PFSK-1 (cell line): ENCODE measurements at regions not wholly inside any gene's neighbourhood (a gene's known extent, or its start where the extent isn't known, plus 50 kb on each side); places are given as distances from the start of the nearest gene placed in this dataset.

Experiments used
- FOXP2 ChIP-seq: optimal IDR thresholded peaks from 2 replicates; pipeline ENCODE3; 2011; ENCODE audit warnings: borderline replicate concordance, control low read depth, inconsistent platforms; ENCODE audit not compliant: insufficient read depth; ENCODE audit errors: extremely low read length, extremely low read depth
- POLR2AphosphoS5 ChIP-seq: IDR thresholded peaks from 2 replicates; pipeline ENCODE4 v1.6.1; 2012; ENCODE audit warnings: low read depth, mild to moderate bottlenecking, control low read depth, low read length, moderate library complexity
- SIN3A ChIP-seq: IDR thresholded peaks from 2 replicates; pipeline ENCODE4 v1.6.1; 2012; ENCODE audit warnings: mild to moderate bottlenecking, low read length, moderate library complexity, borderline replicate concordance; ENCODE audit not compliant: insufficient read depth
- TAF1 ChIP-seq: IDR thresholded peaks from 2 replicates; pipeline ENCODE4 v1.6.1; 2012; ENCODE audit warnings: low read length, control low read depth, borderline replicate concordance; ENCODE audit not compliant: insufficient read depth
- TF ChIP-seq, protein P1 (sequence below), 2 experiments: IDR thresholded peaks; 2 replicates each; pipeline versions ENCODE4 v1.6.1 to v1.8.0; 2011 to 2012; ENCODE audit warnings: low read depth in 2 of 2, low read length in 2 of 2, control low read depth in 1 of 2, inconsistent platforms in 1 of 2, mild to moderate bottlenecking in 1 of 2, moderate library complexity in 1 of 2; ENCODE audit not compliant: insufficient read depth in 1 of 2

DNA sequence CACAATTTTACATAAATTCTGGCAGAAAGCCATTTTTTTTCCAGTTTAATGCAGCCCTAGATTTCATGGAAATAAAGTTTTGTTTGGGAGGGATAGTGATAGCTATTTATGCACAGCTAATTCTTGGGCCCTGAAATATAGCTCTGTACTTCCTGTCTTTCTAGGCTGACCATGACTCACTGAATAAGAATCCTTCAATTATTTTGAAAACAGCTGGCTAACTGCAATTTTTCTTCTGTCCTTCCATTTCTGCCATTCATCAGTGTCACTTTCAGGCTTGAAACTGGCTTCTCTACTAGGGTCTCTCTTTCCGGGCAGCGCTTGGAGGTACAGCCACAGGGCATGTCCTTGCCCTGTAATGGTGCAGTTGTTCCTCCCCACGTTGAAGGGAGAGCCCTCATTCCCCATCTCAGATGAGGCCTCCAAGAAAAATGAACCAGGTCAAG is 97.1 kb upstream of the TMEM178A start:
- TF ChIP-seq TAF1 (no peak), FOXP2 (no peak), POLR2AphosphoS5 (no peak), SIN3A (no peak)
- TF ChIP-seq, protein P1, sequence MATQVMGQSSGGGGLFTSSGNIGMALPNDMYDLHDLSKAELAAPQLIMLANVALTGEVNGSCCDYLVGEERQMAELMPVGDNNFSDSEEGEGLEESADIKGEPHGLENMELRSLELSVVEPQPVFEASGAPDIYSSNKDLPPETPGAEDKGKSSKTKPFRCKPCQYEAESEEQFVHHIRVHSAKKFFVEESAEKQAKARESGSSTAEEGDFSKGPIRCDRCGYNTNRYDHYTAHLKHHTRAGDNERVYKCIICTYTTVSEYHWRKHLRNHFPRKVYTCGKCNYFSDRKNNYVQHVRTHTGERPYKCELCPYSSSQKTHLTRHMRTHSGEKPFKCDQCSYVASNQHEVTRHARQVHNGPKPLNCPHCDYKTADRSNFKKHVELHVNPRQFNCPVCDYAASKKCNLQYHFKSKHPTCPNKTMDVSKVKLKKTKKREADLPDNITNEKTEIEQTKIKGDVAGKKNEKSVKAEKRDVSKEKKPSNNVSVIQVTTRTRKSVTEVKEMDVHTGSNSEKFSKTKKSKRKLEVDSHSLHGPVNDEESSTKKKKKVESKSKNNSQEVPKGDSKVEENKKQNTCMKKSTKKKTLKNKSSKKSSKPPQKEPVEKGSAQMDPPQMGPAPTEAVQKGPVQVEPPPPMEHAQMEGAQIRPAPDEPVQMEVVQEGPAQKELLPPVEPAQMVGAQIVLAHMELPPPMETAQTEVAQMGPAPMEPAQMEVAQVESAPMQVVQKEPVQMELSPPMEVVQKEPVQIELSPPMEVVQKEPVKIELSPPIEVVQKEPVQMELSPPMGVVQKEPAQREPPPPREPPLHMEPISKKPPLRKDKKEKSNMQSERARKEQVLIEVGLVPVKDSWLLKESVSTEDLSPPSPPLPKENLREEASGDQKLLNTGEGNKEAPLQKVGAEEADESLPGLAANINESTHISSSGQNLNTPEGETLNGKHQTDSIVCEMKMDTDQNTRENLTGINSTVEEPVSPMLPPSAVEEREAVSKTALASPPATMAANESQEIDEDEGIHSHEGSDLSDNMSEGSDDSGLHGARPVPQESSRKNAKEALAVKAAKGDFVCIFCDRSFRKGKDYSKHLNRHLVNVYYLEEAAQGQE (IDR thresholded peaks at IDR 0.05; ENCODE audit: insufficient read depth in 1 of 2, low read depth in 2 of 2, low read length in 2 of 2), result no peak

DNA sequence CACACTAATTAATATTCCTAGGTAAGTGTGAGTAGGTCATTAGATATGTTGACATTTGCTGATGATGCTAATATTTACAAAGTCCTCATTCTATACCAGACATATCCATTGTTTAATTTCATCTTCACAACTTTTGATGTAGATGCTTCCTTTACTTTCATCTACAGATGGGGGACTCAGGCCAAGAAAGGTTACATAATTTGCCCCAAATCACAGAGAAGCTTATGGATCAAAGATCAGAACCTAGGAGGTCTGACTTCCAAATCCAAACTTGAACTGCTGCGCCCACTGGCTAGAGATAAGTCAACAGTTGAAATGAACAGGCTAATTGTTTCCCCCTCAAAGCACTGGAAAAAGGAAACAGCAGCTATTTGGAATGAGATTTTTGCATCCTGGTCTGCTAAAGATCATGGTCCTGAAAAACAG is 95.6 kb upstream of the TMEM178A start:
- TF ChIP-seq POLR2AphosphoS5, result no peak
- TF ChIP-seq, protein P1 (IDR thresholded peaks at IDR 0.05; ENCODE audit: insufficient read depth in 1 of 2, low read depth in 2 of 2, low read length in 2 of 2), result no peak
- TF ChIP-seq FOXP2, result no peak
- no peak for TF ChIP-seq SIN3A
- no peak for TF ChIP-seq TAF1

DNA sequence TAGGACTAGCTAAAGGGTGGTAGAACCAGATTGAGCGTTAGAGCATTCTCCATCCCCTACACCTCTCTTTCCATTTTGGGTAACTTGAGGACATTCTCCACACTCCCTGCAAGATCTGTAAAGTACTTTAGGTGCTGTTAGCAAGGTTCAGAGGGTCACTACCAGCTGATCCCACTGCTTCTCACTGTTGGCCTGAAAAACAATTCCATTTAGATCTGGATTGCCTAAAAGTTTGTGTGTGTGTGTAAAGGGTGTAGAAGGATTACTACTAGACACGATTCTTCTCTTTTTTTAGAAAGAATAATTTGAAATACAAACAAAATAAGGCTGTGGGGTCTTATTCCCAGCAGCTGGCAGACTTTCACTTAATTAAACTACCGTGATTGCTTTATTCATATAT is 95.1 kb upstream of the TMEM178A start:
- no peak for TF ChIP-seq TAF1
- TF ChIP-seq, protein P1 (IDR thresholded peaks at IDR 0.05; ENCODE audit: insufficient read depth in 1 of 2, low read depth in 2 of 2, low read length in 2 of 2), result no peak
- TF ChIP-seq POLR2AphosphoS5, result no peak
- no peak for TF ChIP-seq SIN3A
- no peak for TF ChIP-seq FOXP2

DNA sequence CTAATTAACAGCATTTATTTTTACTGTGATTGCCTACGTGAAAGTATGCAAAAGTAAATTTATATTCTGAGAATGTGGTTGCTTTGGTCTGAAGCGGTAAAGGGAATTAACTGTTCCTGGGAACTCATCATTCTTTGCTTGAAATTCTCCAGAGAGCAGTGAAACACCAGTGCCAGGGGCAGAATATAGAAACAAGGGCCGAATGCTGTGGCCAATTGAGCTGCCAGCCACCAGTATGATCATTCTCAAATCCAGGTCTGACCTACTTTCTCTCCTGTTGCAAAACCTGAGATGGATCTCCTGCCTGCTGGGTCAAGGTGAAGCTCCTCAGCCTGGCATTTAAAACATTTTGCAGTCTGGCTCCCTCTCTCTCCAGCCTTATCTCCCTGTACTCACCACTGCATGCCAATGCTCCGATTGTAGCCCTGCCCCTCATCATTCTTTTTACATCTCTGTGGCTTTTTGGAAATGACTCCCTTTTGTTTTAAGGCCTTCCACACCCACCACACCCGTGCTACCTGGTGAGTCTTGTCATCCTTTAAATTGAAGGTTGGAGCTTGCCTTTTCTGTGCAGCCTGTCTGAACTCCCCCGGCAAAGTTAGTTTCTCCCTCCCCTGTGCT is 94.5 kb upstream of the TMEM178A start:
- no peak for TF ChIP-seq POLR2AphosphoS5
- TF ChIP-seq, protein P1 (IDR thresholded peaks at IDR 0.05; ENCODE audit: insufficient read depth in 1 of 2, low read depth in 2 of 2, low read length in 2 of 2), result no peak

DNA sequence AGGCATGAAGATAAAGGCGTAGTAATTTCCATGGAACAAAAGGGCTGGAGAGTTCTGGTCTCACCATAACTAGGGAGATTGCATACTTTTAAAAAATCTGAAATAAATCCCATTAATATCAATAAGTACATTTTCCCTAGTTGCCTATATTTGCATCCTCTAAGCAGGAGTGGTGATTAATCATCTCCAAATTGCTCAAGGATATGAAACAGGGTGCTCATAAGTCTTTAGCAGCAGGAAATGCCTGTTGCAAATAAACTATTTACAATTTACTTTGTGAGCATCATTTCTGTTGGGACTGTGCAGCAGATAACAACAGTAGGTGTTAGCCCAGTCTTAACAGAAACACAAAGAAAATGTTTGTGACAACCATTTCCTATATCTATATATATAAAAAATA is 92.4 kb upstream of the TMEM178A start:
- TF ChIP-seq, protein P1 (IDR thresholded peaks at IDR 0.05; ENCODE audit: insufficient read depth in 1 of 2, low read depth in 2 of 2, low read length in 2 of 2), result no peak
- TF ChIP-seq SIN3A (no peak), TAF1 (no peak), FOXP2 (no peak), POLR2AphosphoS5 (no peak)
